SH-SY5Y (cell line): ENCODE measurements at regions not wholly inside any gene's neighbourhood (a gene's known extent, or its start where the extent isn't known, plus 50 kb on each side); places are given as distances from the start of the nearest gene placed in this dataset.
A peak's percentile ranks its signal among the peaks of the same experiment; 100 is the strongest.

Source experiments
- GATA2 ChIP-seq: IDR thresholded peaks from 2 replicates; pipeline ENCODE4 v1.6.1; 2011; ENCODE audit warnings: mild to moderate bottlenecking, low read depth, low read length
- GATA3 ChIP-seq: IDR thresholded peaks from 2 replicates; pipeline ENCODE4 v1.6.1; 2011; ENCODE audit warnings: low read depth, mild to moderate bottlenecking, low read length, moderate library complexity

DNA sequence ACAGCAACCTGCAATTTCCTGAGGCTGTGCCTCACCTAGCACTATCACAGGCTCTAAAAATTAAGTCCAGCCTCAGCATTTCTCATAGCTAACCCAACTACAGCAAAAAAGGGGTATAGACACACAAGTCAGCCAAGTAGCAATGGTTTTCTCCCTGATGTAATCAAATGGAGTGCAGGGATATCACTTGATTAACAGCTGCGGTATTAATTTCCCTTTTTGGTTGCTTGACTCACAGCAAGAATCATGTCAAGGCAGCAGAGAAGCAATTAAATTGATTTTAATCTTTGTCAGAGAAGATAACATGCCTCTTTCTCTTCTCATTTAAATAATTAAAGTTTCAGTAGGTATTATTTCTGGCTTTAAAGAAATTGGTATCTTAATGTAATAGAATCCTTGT is 278.9 kb downstream of the RWDD3 start:
- TF ChIP-seq GATA3 (no peak), GATA2 (no peak)

DNA sequence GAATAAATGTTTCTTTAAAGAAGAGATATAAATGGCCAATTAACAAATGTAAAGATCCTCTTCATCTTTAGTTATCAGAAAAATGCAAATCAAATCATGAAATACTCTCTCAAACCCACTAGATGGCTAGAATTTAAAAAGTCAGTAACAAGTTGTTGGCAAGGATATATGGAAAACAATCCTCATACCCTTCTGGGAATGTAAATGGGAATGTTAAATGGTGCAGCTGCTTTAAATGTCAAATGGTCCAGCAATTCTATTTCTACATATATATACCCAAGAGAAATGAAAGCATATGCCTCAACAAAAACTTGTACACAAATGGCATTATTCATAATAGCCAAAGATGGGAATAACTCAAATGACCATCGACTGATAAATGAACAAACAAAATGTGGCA is 283.5 kb downstream of the RWDD3 start:
- TF ChIP-seq GATA2 (no peak), GATA3 (no peak)

- TF ChIP-seq GATA3 (no peak), GATA2 (no peak)
Measured at GRCh38 chr1:95518310-95518709, 284.3 kb downstream of the RWDD3 start.

GRCh38 chr1:95520390-95520789 is 286.4 kb downstream of the RWDD3 start:
- TF ChIP-seq GATA3 (no peak), GATA2 (no peak)

DNA sequence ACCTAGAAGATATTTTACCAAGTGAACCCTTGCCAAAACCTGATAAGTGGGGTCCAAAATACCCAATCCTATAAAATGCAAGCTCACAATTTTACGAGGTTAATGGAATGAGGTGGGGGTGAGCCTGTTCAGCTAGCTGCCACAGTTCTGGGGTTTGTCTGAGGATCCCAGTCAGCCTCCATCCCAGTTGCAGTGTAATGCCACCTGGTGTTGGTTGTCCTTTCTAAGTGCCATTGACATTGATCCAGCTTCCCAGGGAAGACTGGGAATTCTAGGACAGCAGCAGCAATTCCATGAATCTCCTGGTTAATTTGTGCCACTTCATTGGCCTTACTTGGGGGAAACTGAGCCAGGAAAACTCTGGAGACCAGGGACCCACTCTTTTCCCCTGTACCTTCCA is 298.3 kb downstream of the RWDD3 start:
- TF ChIP-seq GATA3 (no peak), GATA2 (no peak)

- TF ChIP-seq GATA2 (no peak), GATA3 (no peak)
Measured at GRCh38 chr1:95534985-95535384, 301.0 kb downstream of the RWDD3 start.

- TF ChIP-seq GATA2 (no peak), GATA3 (no peak)
Measured at GRCh38 chr1:95535614-95536013, 301.6 kb downstream of the RWDD3 start.

DNA sequence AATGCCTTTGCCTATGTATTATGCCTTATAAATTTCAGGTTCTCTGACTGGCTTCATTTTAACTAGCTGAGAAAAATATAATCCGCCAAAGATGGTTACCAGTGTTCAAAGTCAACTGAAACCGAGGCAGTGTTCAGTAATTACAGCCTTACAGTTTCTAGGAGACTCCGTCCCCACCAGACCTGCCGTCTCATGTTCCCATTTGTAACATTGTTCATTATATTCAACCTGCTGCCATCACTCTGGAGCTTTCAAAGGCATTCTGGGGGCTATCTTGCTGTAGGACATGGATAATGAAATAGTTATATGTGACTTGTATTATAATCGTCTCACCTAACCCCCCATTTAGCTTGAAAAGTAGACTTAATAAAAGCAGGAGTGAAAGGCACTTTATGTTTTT is 302.5 kb downstream of the RWDD3 start:
- TF ChIP-seq GATA2 (no peak), GATA3 (no peak)

GRCh38 chr1:95537176-95537575 is 303.2 kb downstream of the RWDD3 start:
- TF ChIP-seq GATA3 (no peak), GATA2 (no peak)

GRCh38 chr1:95542936-95543335 is 308.9 kb downstream of the RWDD3 start:
- TF ChIP-seq GATA2 (no peak), GATA3 (no peak)

- TF ChIP-seq GATA2: no peak
- no peak for TF ChIP-seq GATA3
Measured at GRCh38 chr1:95547005-95547404, 313.0 kb downstream of the RWDD3 start.

DNA sequence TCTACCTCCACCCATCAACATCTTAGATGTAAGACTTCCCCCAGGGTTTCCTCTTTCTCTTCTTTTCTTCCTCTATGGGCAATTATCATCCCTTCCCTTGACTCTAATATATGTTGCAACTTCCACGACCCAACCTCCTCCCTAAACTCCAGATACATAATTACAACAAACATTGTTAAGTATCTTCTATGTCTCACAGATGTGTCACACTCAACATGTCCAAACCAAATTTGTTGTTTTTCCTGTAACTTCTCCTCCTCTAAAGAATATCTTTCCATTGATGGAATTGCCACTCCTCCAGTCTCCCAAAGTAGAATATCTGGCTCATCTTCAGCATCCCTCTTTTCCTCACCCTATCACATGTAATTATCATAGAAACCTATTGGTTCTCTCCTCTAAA is 314.2 kb downstream of the RWDD3 start:
- TF ChIP-seq GATA2: no peak
- no peak for TF ChIP-seq GATA3

DNA sequence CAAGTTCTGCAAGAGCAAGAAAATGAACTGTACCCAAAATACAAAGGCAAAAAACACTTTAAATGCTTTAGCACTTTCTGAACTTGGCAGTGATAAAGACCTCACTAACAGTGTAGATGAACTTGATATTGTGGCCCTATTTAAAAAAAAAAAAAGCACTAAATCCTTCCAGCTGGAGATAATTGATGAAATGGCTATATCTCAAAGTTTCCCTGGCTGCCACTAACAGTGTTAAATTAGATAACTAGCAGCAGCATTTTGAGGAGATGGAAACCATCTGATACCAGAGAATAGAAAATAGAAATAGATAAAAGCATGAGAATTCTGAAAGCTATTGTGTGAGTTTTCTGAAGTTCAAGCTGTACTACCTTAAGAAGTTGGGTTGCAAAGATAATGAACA is 317.2 kb downstream of the RWDD3 start:
- no peak; the same call in 1 of the 2 replicates for TF ChIP-seq GATA2
- TF ChIP-seq GATA3: peak; percentile 74; the same call in 1 of the 2 replicates

GRCh38 chr1:95553595-95553994 is 319.6 kb downstream of the RWDD3 start:
- TF ChIP-seq GATA3 (no peak), GATA2 (no peak)

DNA sequence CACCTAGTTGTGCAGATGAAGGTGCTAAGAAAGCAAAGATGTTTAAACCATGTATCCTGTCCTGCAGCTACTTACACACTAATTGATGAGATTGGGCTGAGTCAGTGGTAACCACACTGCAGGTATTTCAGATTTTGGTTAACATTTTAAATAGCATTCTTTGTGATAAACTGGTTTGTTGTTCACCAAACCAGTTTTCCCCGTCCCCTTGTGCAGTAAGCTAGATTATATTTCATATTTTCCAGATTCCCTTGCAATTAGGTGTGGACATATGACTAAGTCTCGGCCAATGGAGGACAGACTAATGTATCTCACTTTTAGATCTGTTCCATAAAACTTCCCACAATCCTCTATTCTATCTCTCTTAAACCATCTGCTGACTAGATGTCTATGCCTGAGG is 320.4 kb downstream of the RWDD3 start:
- TF ChIP-seq GATA3: no peak
- no peak for TF ChIP-seq GATA2

- no peak for TF ChIP-seq GATA2
- no peak for TF ChIP-seq GATA3
Measured at GRCh38 chr1:95558791-95559190, 324.8 kb downstream of the RWDD3 start.
